ENCODE measurements at regions not wholly inside any gene's neighbourhood (a gene's known extent, or its start where the extent isn't known, plus 50 kb on each side); places are given as distances from the start of the nearest gene placed in this dataset.

GRCh38 chr9:17928768-17929167, 349.9 kb downstream of the SH3GL2 start:
- TF ChIP-seq POLR2A (IDR thresholded peaks at IDR 0.05), result no peak
- TF ChIP-seq, protein P1, sequence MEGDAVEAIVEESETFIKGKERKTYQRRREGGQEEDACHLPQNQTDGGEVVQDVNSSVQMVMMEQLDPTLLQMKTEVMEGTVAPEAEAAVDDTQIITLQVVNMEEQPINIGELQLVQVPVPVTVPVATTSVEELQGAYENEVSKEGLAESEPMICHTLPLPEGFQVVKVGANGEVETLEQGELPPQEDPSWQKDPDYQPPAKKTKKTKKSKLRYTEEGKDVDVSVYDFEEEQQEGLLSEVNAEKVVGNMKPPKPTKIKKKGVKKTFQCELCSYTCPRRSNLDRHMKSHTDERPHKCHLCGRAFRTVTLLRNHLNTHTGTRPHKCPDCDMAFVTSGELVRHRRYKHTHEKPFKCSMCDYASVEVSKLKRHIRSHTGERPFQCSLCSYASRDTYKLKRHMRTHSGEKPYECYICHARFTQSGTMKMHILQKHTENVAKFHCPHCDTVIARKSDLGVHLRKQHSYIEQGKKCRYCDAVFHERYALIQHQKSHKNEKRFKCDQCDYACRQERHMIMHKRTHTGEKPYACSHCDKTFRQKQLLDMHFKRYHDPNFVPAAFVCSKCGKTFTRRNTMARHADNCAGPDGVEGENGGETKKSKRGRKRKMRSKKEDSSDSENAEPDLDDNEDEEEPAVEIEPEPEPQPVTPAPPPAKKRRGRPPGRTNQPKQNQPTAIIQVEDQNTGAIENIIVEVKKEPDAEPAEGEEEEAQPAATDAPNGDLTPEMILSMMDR (IDR thresholded peaks at IDR 0.05), result no peak
